GM03348 (cell line): ENCODE measurements at regions not wholly inside any gene's neighbourhood (a gene's known extent, or its start where the extent isn't known, plus 50 kb on each side); places are given as distances from the start of the nearest gene placed in this dataset.

Source experiments
- DNase-seq: peaks from one replicate; pipeline ENCODE4 v3.0.0; 2012; ENCODE audit warnings: low spot score

GRCh38 chr13:110097013-110097412 lies 209.9 kb downstream of the COL4A1 start:
- DNase-seq: no peak

GRCh38 chr13:110092831-110093247 lies 214.1 kb downstream of the COL4A1 start:
- DNase-seq: no peak

- no peak for DNase-seq
Measured at GRCh38 chr13:110089815-110090214, 217.1 kb downstream of the COL4A1 start.

GRCh38 chr13:110089100-110089499 lies 217.9 kb downstream of the COL4A1 start:
- DNase-seq: no peak

GRCh38 chr13:110073982-110074381 lies 233.0 kb downstream of the COL4A1 start:
- no peak for DNase-seq

- DNase-seq: peak; percentile 75
Measured at GRCh38 chr13:110070511-110071120, 236.3 kb downstream of the COL4A1 start.

GRCh38 chr13:110070046-110070445 lies 236.9 kb downstream of the COL4A1 start:
- no peak for DNase-seq

GRCh38 chr13:110068176-110068473 lies 238.8 kb downstream of the COL4A1 start:
- no peak for DNase-seq

- DNase-seq: no peak
Measured at GRCh38 chr13:110067355-110068175, 239.4 kb downstream of the COL4A1 start.

GRCh38 chr13:110065780-110066179 lies 241.2 kb downstream of the COL4A1 start:
- no peak for DNase-seq

- DNase-seq: no peak
Measured at GRCh38 chr13:110063490-110064421, 243.2 kb downstream of the COL4A1 start.

GRCh38 chr13:110062777-110063442 lies 244.0 kb downstream of the COL4A1 start:
- DNase-seq: no peak

GRCh38 chr13:110062077-110062776 lies 244.7 kb downstream of the COL4A1 start:
- peak; percentile 26 for DNase-seq

- no peak for DNase-seq
Measured at GRCh38 chr13:110061270-110061669, 245.7 kb downstream of the COL4A1 start.

- DNase-seq: no peak
Measured at GRCh38 chr13:110057052-110057451, 249.9 kb downstream of the COL4A1 start.

- no peak for DNase-seq
Measured at GRCh38 chr13:110056640-110057039, 250.3 kb downstream of the COL4A1 start.

- peak; percentile 54 for DNase-seq
Measured at GRCh38 chr13:110055089-110055488, 251.9 kb downstream of the COL4A1 start.

- no peak for DNase-seq
Measured at GRCh38 chr13:110054041-110054440, 252.9 kb downstream of the COL4A1 start.

GRCh38 chr13:110047496-110047895 lies 259.5 kb downstream of the COL4A1 start:
- no peak for DNase-seq

- DNase-seq: no peak
Measured at GRCh38 chr13:110046811-110047210, 260.1 kb downstream of the COL4A1 start.

GRCh38 chr13:110045919-110046318 lies 259.5 kb upstream of the IRS2 start:
- DNase-seq: no peak
